ENCODE measurements at regions not wholly inside any gene's neighbourhood (a gene's known extent, or its start where the extent isn't known, plus 50 kb on each side); places are given as distances from the start of the nearest gene placed in this dataset.

DNA sequence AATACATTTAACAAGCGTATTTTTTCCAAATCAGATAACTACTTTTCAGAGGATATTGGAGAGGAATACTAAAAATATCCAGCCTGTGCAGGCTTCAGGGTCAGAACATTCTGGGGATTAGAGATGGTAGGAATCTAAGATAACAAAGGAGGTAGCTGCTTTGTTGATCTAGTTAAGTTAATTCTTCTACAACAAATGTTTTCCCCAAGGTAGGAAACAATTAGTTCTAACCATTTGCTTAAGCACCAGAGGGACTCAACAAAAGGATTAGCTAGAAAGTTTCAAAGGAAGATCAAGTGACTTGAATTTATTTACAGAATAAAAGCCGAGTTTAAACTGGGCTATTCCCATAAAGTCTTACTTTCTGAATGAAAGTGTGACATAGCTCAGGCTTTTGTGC is 524.2 kb downstream of the TMTC2 start:
- Histone ChIP-seq H3K9me3 (ENCODE audit: insufficient read depth, low read length, severe bottlenecking) (no peaks in the 10 kb centered on the region), H3K27me3 (ENCODE audit: insufficient read depth, low read length, poor library complexity) (no peaks in the 10 kb centered on the region), H3K4me1 (ENCODE audit: insufficient read depth, low read length) (no peaks in the 10 kb centered on the region), H3K79me2 (ENCODE audit: insufficient read depth, low read length) (no peaks in the 10 kb centered on the region), H3K4me3 (ENCODE audit: low read depth in 1 of 2, low read length in 2 of 2) (no peak overlapping the region), H3K4me2 (ENCODE audit: insufficient read depth, low read length) (no peak overlapping the region), H2AFZ (ENCODE audit: low read depth, low read length) (no peak overlapping the region), H3K27ac (ENCODE audit: low read length) (no peak overlapping the region), H3K36me3 (ENCODE audit: insufficient read depth, low read length) (no peaks in the 10 kb centered on the region), H3K9ac (ENCODE audit: low read depth, low read length) (no peak overlapping the region), H4K20me1 (ENCODE audit: insufficient read depth, low read length) (no peaks in the 10 kb centered on the region)
- ATAC-seq (ENCODE audit: insufficient read depth, low read depth) (no peak), DNase-seq (no peak)
- TF ChIP-seq, protein P1, sequence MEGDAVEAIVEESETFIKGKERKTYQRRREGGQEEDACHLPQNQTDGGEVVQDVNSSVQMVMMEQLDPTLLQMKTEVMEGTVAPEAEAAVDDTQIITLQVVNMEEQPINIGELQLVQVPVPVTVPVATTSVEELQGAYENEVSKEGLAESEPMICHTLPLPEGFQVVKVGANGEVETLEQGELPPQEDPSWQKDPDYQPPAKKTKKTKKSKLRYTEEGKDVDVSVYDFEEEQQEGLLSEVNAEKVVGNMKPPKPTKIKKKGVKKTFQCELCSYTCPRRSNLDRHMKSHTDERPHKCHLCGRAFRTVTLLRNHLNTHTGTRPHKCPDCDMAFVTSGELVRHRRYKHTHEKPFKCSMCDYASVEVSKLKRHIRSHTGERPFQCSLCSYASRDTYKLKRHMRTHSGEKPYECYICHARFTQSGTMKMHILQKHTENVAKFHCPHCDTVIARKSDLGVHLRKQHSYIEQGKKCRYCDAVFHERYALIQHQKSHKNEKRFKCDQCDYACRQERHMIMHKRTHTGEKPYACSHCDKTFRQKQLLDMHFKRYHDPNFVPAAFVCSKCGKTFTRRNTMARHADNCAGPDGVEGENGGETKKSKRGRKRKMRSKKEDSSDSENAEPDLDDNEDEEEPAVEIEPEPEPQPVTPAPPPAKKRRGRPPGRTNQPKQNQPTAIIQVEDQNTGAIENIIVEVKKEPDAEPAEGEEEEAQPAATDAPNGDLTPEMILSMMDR (IDR thresholded peaks at IDR 0.05; ENCODE audit: borderline replicate concordance, extremely low read depth, low read length, poor library complexity, severe bottlenecking) = no peak
- no peak for TF ChIP-seq EZH2 (IDR thresholded peaks at IDR 0.05; ENCODE audit: borderline replicate concordance, low read depth, low read length, severe bottlenecking)

DNA sequence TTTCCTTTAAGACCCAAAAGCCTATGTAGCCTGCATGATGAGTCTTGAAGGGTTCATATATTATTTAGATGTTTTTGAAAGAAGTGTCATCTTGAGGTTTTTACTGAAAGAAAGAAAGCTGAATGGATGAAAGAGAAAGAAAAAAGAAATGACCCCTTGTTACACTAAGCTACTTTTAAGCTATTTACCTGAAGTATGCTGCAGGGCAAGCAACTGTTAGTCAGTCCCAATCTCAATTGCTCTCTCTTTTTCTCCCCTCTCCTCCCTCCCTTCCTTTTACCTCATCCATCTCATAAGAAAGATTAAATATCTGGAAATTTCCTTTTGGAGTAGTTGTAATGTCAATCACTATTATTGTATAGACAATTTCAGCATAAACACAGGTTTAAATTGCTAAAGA is 512.4 kb downstream of the TMTC2 start:
- no peak overlapping the region for H3K9ac ChIP-seq (ENCODE audit: low read depth, low read length)

DNA sequence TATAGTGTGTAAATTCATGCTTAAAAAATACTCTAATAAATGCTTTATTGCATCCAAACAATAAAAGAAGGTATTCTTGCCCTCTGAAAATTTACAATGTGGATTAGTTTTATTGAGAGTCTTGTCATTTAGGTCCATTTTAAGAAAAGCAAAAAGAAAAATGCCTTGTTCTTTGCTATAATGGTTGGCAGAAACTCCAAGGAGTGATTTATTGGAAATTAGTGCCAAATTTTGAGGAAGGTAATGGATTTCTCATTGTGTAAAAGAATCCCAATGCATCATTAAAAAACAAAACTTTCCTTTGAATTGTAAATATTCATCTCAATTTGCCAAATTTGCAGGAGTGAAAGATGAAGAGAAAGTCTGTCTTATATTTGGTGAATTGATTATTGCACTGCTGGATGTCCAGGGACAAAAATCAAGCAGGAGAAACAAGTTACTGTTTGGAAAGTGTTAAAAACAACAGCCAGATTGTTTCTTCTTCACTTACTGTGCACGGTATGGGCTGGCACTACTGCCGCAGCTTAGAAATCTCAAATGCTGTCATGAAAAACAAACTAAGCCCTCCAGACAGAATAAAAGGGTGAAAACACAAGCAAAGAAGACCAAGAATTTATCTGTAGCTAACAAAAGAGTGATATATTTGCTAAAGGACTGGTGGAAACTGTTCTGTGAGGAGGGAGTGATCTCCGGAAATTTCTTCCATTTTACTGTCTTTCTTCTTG is 511.7 kb downstream of the TMTC2 start:
- ATAC-seq (ENCODE audit: insufficient read depth, low read depth) = no peak
- Histone ChIP-seq H3K9ac (ENCODE audit: low read depth, low read length) (no peak overlapping the region), H3K4me1 (ENCODE audit: insufficient read depth, low read length) (no peaks in the 10 kb centered on the region), H3K4me2 (ENCODE audit: insufficient read depth, low read length) (no peak overlapping the region), H3K27me3 (ENCODE audit: insufficient read depth, low read length, poor library complexity) (no peaks in the 10 kb centered on the region), H3K27ac (ENCODE audit: low read length) (no peak overlapping the region), H3K36me3 (ENCODE audit: insufficient read depth, low read length) (no peaks in the 10 kb centered on the region), H3K79me2 (ENCODE audit: insufficient read depth, low read length) (no peaks in the 10 kb centered on the region), H4K20me1 (ENCODE audit: insufficient read depth, low read length) (no peaks in the 10 kb centered on the region), H2AFZ (ENCODE audit: low read depth, low read length) (no peak overlapping the region), H3K9me3 (ENCODE audit: insufficient read depth, low read length, severe bottlenecking) (no peaks in the 10 kb centered on the region), H3K4me3 (ENCODE audit: low read depth in 1 of 2, low read length in 2 of 2) (no peak overlapping the region)
- TF ChIP-seq EZH2 (IDR thresholded peaks at IDR 0.05; ENCODE audit: borderline replicate concordance, low read depth, low read length, severe bottlenecking) = no peak
- TF ChIP-seq, protein P1 (IDR thresholded peaks at IDR 0.05; ENCODE audit: borderline replicate concordance, extremely low read depth, low read length, poor library complexity, severe bottlenecking) = no peak
- DNase-seq = no peak

More for the DNA sequence above, 512.4 kb downstream of the TMTC2 start:
- Histone ChIP-seq H3K4me1 (ENCODE audit: insufficient read depth, low read length) (no peaks in the 10 kb centered on the region), H3K36me3 (ENCODE audit: insufficient read depth, low read length) (no peaks in the 10 kb centered on the region), H4K20me1 (ENCODE audit: insufficient read depth, low read length) (no peaks in the 10 kb centered on the region), H3K9me3 (ENCODE audit: insufficient read depth, low read length, severe bottlenecking) (no peaks in the 10 kb centered on the region), H3K27me3 (ENCODE audit: insufficient read depth, low read length, poor library complexity) (no peaks in the 10 kb centered on the region), H3K27ac (ENCODE audit: low read length) (no peak overlapping the region), H3K4me3 (ENCODE audit: low read depth in 1 of 2, low read length in 2 of 2) (no peak overlapping the region), H2AFZ (ENCODE audit: low read depth, low read length) (no peak overlapping the region), H3K79me2 (ENCODE audit: insufficient read depth, low read length) (no peaks in the 10 kb centered on the region), H3K4me2 (ENCODE audit: insufficient read depth, low read length) (no peak overlapping the region)
- DNase-seq (no peak), ATAC-seq (ENCODE audit: insufficient read depth, low read depth) (no peak)
- TF ChIP-seq, protein P1 (IDR thresholded peaks at IDR 0.05; ENCODE audit: borderline replicate concordance, extremely low read depth, low read length, poor library complexity, severe bottlenecking) = no peak
- TF ChIP-seq EZH2 (IDR thresholded peaks at IDR 0.05; ENCODE audit: borderline replicate concordance, low read depth, low read length, severe bottlenecking) = no peak

All from DND-41 (cell line).